ENCODE measurements at regions not wholly inside any gene's neighbourhood (a gene's known extent, or its start where the extent isn't known, plus 50 kb on each side); places are given as distances from the start of the nearest gene placed in this dataset.

- TF ChIP-seq ZBTB33 (IDR thresholded peaks at IDR 0.05; ENCODE audit: borderline replicate concordance, low read depth) = no peak
Observed at GRCh38 chr2:74772046-74772445, 61.9 kb upstream of the HK2 start (continued).

- WGBS (ENCODE audit: low lambda C conversion rate) = 71% methylated on average over 8 of the region's 8 CpGs
- TF ChIP-seq POLR2AphosphoS5 (IDR thresholded peaks at IDR 0.05; ENCODE audit: low read depth, low read length) (no peak), FOXM1 (IDR thresholded peaks at IDR 0.05; ENCODE audit: low read depth) (no peak), RFX5 (IDR thresholded peaks at IDR 0.05; ENCODE audit: low read length) (no peak), TEAD4 (IDR thresholded peaks at IDR 0.05; ENCODE audit: borderline replicate concordance, insufficient read depth) (no peak), TCF12 (IDR thresholded peaks at IDR 0.05) (no peak), EZH2phosphoT487 (IDR thresholded peaks at IDR 0.05; ENCODE audit: borderline replicate concordance, low read depth) (no peak), RAD21 (IDR thresholded peaks at IDR 0.05; ENCODE audit: low read length) (no peak)
- no peak overlapping the region for H3K9ac ChIP-seq
- no peaks in the 10 kb centered on the region; the same call in 1 of the 2 replicates for H4K20me1 ChIP-seq (ENCODE audit: insufficient read depth)
- no peak overlapping the region for H3K4me2 ChIP-seq
- H3K9me2 ChIP-seq = no peaks in the 10 kb centered on the region
- no peak for DNase-seq
- peaks cover 0 to 3% of the 10 kb centered on the region in 2 experiments for H3K36me3 ChIP-seq (replicated peaks in 1 of 2; ENCODE audit: control insufficient read depth in 1 of 2, insufficient read depth in 2 of 2, low read length in 1 of 2)
- H3K4me1 ChIP-seq (ENCODE audit: control insufficient read depth in 1 of 2, insufficient read depth in 2 of 2, low read depth in 1 of 2, low read length in 1 of 2) = peaks cover 4 to 25% of the 10 kb centered on the region in 2 experiments; a peak in 3 of 4 replicates
- no peaks in the 10 kb centered on the region for H3K27me3 ChIP-seq (ENCODE audit: insufficient read depth)
- ChIA-PET POLR2A (interaction anchor here (1.5 to 1.8 kb wide), 2 partner anchors 39 to 58 kb away, joined by 4 to 15 read pairs; no protein-coding TSS in a partner anchor), CTCF (interaction anchor here (0.8 to 2.3 kb wide), 8 partner anchors 13 to 85 kb away, joined by 3 to 11 read pairs (median 4); no protein-coding TSS in a partner anchor)
- peak overlapping the region in 1 of 2 experiments; percentile 73; a peak in 2 of 4 replicates for H3K27ac ChIP-seq (ENCODE audit: low read depth in 2 of 2, low read length in 1 of 2)
- H3K79me2 ChIP-seq (ENCODE audit: insufficient read depth) = no peaks in the 10 kb centered on the region
- H3K9me3 ChIP-seq = no peaks in the 10 kb centered on the region
- H3K4me3 ChIP-seq (ENCODE audit: low read depth in 2 of 2, low read length in 1 of 2) = no peak overlapping the region
- peaks cover 4% of the 10 kb centered on the region for H3F3A ChIP-seq (replicated peaks; ENCODE audit: insufficient read depth)
- no peak overlapping the region for H2AFZ ChIP-seq (ENCODE audit: low read depth)
Observed at GRCh38 chr2:74777161-74777900, 56.6 kb upstream of the HK2 start.

- Histone ChIP-seq H3K4me1 (ENCODE audit: control insufficient read depth in 1 of 2, insufficient read depth in 2 of 2, low read depth in 1 of 2, low read length in 1 of 2) (peaks cover 0 to 22% of the 10 kb centered on the region in 2 experiments; a peak in 2 of 4 replicates), H4K20me1 (ENCODE audit: insufficient read depth) (no peaks in the 10 kb centered on the region), H3K27ac (ENCODE audit: low read depth in 2 of 2, low read length in 1 of 2) (peak overlapping the region in 1 of 2 experiments; percentile 73; a peak in 2 of 4 replicates), H3K4me3 (ENCODE audit: low read depth in 2 of 2, low read length in 1 of 2) (no peak overlapping the region), H3K9ac (no peak overlapping the region), H3K79me2 (ENCODE audit: insufficient read depth) (no peaks in the 10 kb centered on the region), H3K4me2 (no peak overlapping the region), H3K36me3 (replicated peaks in 1 of 2; ENCODE audit: control insufficient read depth in 1 of 2, insufficient read depth in 2 of 2, low read length in 1 of 2) (peaks cover 0 to 3% of the 10 kb centered on the region in 2 experiments), H3K27me3 (ENCODE audit: insufficient read depth) (no peaks in the 10 kb centered on the region), H2AFZ (ENCODE audit: low read depth) (no peak overlapping the region), H3K9me3 (no peaks in the 10 kb centered on the region), H3F3A (replicated peaks; ENCODE audit: insufficient read depth) (no peaks in the 10 kb centered on the region), H3K9me2 (no peaks in the 10 kb centered on the region)
- POLR2A ChIA-PET = interaction anchor here (1.5 to 1.8 kb wide), 2 partner anchors 37 to 57 kb away, joined by 4 to 15 read pairs; no protein-coding TSS in a partner anchor
- peak; percentile 84 for DNase-seq
- 64% methylated on average over 16 of the region's 16 CpGs for WGBS (ENCODE audit: low lambda C conversion rate)
- CTCF ChIA-PET = interaction anchor here (0.6 to 2.3 kb wide), 7 partner anchors 14 to 1414 kb away, joined by 3 to 11 read pairs (median 4); no protein-coding TSS in a partner anchor
- TF ChIP-seq FOXM1 (IDR thresholded peaks at IDR 0.05; ENCODE audit: low read depth) (no peak), GATA2 (CRISPR knock-in tag; IDR thresholded peaks at IDR 0.05) (peak; percentile 62; the same call in 1 of the 2 replicates), MXI1 (IDR thresholded peaks at IDR 0.05; ENCODE audit: low read depth, low read length) (peak; percentile 47; the same call in 1 of the 2 replicates), RAD21 (IDR thresholded peaks at IDR 0.05; ENCODE audit: low read length) (peak; percentile 50), SMC3 (IDR thresholded peaks at IDR 0.05; ENCODE audit: low read depth, low read length) (no peak), IRF3 (IDR thresholded peaks at IDR 0.05; ENCODE audit: low read depth, low read length) (no peak), RXRA (IDR thresholded peaks at IDR 0.05; ENCODE audit: borderline replicate concordance, low read depth) (no peak), FOXJ3 (CRISPR knock-in tag; IDR thresholded peaks at IDR 0.05) (peak; percentile 30; the same call in 1 of the 2 replicates), RCOR1 (IDR thresholded peaks at IDR 0.05; ENCODE audit: low read length) (no peak), RFX5 (IDR thresholded peaks at IDR 0.05; ENCODE audit: low read length) (peak; percentile 85), CTCF (IDR thresholded peaks at IDR 0.05) (no peak)
Observed at GRCh38 chr2:74778381-74779264, 55.3 kb upstream of the HK2 start.

Data from SK-N-SH (cell line).